ENCODE measurements at regions not wholly inside any gene's neighbourhood (a gene's known extent, or its start where the extent isn't known, plus 50 kb on each side); places are given as distances from the start of the nearest gene placed in this dataset.

DNA sequence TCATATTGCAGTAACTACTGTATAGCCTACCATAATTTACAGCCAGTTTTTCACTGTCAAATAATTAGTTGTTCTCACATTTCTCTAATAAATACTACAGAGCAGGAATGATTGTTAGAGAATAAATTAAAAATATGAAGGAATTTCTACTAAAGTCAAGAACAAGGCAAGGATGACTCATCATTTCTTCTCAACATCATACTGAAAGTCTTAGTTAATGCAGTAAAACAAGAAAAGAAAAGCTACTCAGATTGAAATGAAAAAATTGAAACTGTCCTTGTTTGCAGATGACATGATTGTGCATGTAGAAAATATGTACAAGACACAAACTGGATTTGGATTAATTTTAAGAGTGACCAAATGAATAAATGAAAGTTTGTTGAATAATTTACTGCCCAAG lies 608.2 kb downstream of the NSUN3 start:
- no peak for TF ChIP-seq ZNF501 (tag by site-specific recombination; IDR thresholded peaks at IDR 0.05)
- TF ChIP-seq GLI4 (tag by site-specific recombination; IDR thresholded peaks at IDR 0.05), result no peak
- no peak for TF ChIP-seq ZNF138 (tag by site-specific recombination; IDR thresholded peaks at IDR 0.05; ENCODE audit: borderline replicate concordance)
- TF ChIP-seq ZBTB1 (tag by site-specific recombination; IDR thresholded peaks at IDR 0.05), result no peak
- TF ChIP-seq, protein P1, sequence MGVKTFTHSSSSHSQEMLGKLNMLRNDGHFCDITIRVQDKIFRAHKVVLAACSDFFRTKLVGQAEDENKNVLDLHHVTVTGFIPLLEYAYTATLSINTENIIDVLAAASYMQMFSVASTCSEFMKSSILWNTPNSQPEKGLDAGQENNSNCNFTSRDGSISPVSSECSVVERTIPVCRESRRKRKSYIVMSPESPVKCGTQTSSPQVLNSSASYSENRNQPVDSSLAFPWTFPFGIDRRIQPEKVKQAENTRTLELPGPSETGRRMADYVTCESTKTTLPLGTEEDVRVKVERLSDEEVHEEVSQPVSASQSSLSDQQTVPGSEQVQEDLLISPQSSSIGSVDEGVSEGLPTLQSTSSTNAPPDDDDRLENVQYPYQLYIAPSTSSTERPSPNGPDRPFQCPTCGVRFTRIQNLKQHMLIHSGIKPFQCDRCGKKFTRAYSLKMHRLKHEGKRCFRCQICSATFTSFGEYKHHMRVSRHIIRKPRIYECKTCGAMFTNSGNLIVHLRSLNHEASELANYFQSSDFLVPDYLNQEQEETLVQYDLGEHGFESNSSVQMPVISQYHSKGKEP (tag by site-specific recombination; IDR thresholded peaks at IDR 0.05), result no peak
- no peak for TF ChIP-seq CTCF (tag by site-specific recombination; IDR thresholded peaks at IDR 0.05)
- no peak for TF ChIP-seq HOXA7 (CRISPR knock-in tag; IDR thresholded peaks at IDR 0.05; ENCODE audit: borderline replicate concordance)

All from HEK293 (cell line).